GM19395 (cell line): ENCODE measurements at regions not wholly inside any gene's neighbourhood (a gene's known extent, or its start where the extent isn't known, plus 50 kb on each side); places are given as distances from the start of the nearest gene placed in this dataset.
"Not testable (repeated sequence)": the region's sequence is repeated elsewhere in the genome, so short reads cannot be mapped to it uniquely, and the experiment has no call there.

Experiments used
- ATAC-seq: cut with Tn5 transposase; IDR thresholded peaks from one replicate; pipeline ENCODE4 v1.9.1; 2021; ENCODE audit warnings: mild to moderate bottlenecking, moderate library complexity; ENCODE audit not compliant: unreplicated experiment

- ATAC-seq, result no peak
Observed at GRCh38 chr7:4319280-4319679, 362.8 kb upstream of the FOXK1 start.

- ATAC-seq, result no peak
Observed at GRCh38 chr7:4325732-4326131, 356.4 kb upstream of the FOXK1 start.

- ATAC-seq, result no peak
Observed at GRCh38 chr7:4331711-4332110, 350.4 kb upstream of the FOXK1 start.

GRCh38 chr7:4338556-4338955 lies 343.5 kb upstream of the FOXK1 start:
- ATAC-seq, result no peak

- no peak for ATAC-seq
Observed at GRCh38 chr7:4343272-4344247, 338.5 kb upstream of the FOXK1 start.

GRCh38 chr7:4345004-4345403 lies 337.1 kb upstream of the FOXK1 start:
- ATAC-seq, result no peak

GRCh38 chr7:4352069-4352468 lies 330.0 kb upstream of the FOXK1 start:
- no peak for ATAC-seq

GRCh38 chr7:4361774-4362173 lies 320.3 kb upstream of the FOXK1 start:
- ATAC-seq, result no peak

GRCh38 chr7:4383584-4383983 lies 298.5 kb upstream of the FOXK1 start:
- ATAC-seq, result no peak

- ATAC-seq, result no peak
Observed at GRCh38 chr7:4386190-4386589, 295.9 kb upstream of the FOXK1 start.

GRCh38 chr7:4391103-4391502 lies 291.0 kb upstream of the FOXK1 start:
- ATAC-seq, result not testable (repeated sequence)

- ATAC-seq, result no peak
Observed at GRCh38 chr7:4394736-4395135, 287.4 kb upstream of the FOXK1 start.

- no peak for ATAC-seq
Observed at GRCh38 chr7:4399121-4399520, 283.0 kb upstream of the FOXK1 start.

GRCh38 chr7:4399596-4399995 lies 282.5 kb upstream of the FOXK1 start:
- no peak for ATAC-seq

- no peak for ATAC-seq
Observed at GRCh38 chr7:4406288-4407058, 275.6 kb upstream of the FOXK1 start.

- ATAC-seq, result no peak
Observed at GRCh38 chr7:4409946-4410345, 272.1 kb upstream of the FOXK1 start.

GRCh38 chr7:4416396-4417056 lies 265.6 kb upstream of the FOXK1 start:
- no peak for ATAC-seq

- no peak for ATAC-seq
Observed at GRCh38 chr7:4428526-4428925, 253.6 kb upstream of the FOXK1 start.

GRCh38 chr7:4430227-4430626 lies 251.9 kb upstream of the FOXK1 start:
- ATAC-seq, result no peak

- ATAC-seq, result no peak
Observed at GRCh38 chr7:4434306-4434705, 247.8 kb upstream of the FOXK1 start.

- no peak for ATAC-seq
Observed at GRCh38 chr7:4436361-4436895, 245.7 kb upstream of the FOXK1 start.
